ENCODE measurements at regions not wholly inside any gene's neighbourhood (a gene's known extent, or its start where the extent isn't known, plus 50 kb on each side); places are given as distances from the start of the nearest gene placed in this dataset.
A peak's percentile ranks its signal among the peaks of the same experiment; 100 is the strongest.

DNA sequence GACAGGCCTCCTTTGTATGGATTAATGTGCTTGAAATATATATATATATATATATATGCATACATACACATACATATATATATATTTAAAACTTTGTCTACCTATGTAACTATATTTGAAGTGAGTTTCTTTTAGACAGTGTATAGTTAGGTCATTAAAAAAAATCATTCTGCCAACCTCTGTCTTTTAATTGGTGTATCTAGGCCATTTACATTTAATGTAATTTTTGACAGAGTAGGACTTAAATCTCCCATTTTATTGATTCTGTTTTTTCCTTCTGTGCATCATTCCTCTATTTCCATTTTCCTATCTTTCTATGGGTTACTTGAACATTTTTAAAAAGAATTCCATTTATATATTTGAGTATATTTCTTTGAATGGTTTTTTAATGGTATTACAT is 125.2 kb downstream of the IRF8 start:
- Histone ChIP-seq H3K27ac (no peak overlapping the region), H3K4me1 (peaks cover 3% of the 10 kb centered on the region), H3K9me3 (peaks cover 23% of the 10 kb centered on the region), H3K36me3 (no peaks in the 10 kb centered on the region), H3K27me3 (peaks cover 22% of the 10 kb centered on the region), H3K4me3 (no peak overlapping the region)
- no peak for DNase-seq (ENCODE audit: low spot score in 2 of 2)
- TF ChIP-seq POLR2A (IDR thresholded peaks at IDR 0.05) (no peak), POLR2AphosphoS5 (IDR thresholded peaks at IDR 0.05) (no peak), EP300 (IDR thresholded peaks at IDR 0.05) (no peak), CTCF (IDR thresholded peaks at IDR 0.05) (no peak)

DNA sequence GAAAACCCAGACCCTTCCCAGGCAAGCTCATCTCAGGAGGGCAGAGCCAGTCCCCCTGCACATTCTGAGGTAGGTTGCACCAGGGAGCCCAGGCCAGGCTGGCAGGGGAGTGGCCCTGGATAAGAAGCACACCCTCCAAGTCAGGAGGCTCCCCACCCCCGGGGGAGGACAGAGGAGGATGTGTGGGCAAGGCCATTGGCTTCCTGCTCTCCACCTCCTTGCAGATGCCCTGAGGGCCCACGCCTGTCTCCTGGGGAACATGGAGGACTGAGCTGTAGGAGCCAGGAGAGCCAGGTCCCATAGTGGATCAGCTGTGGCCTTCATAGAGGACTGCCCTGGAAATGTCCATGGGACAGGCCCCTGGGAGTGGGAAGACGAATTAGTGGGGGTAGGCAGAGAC is 126.7 kb downstream of the IRF8 start:
- peak; percentile 42 to 69 for DNase-seq (ENCODE audit: low spot score in 2 of 2)
- no peaks in the 10 kb centered on the region for H3K36me3 ChIP-seq
- 74% methylated on average over 2 of the region's 3 CpGs for WGBS
- H3K9me3 ChIP-seq: peaks cover 15% of the 10 kb centered on the region
- peaks cover 11% of the 10 kb centered on the region for H3K4me1 ChIP-seq
- no peak for TF ChIP-seq CTCF (IDR thresholded peaks at IDR 0.05)
- no peak for TF ChIP-seq POLR2A (IDR thresholded peaks at IDR 0.05)
- TF ChIP-seq EP300 (IDR thresholded peaks at IDR 0.05): no peak
- no peak for TF ChIP-seq POLR2AphosphoS5 (IDR thresholded peaks at IDR 0.05)
- H3K27me3 ChIP-seq: peaks cover 25% of the 10 kb centered on the region
- H3K27ac ChIP-seq: no peak overlapping the region
- no peak overlapping the region for H3K4me3 ChIP-seq

- DNase-seq (ENCODE audit: low spot score in 2 of 2): peak; percentile 42 to 70
- 79% methylated on average over 11 of the region's 15 CpGs for WGBS
Observed at GRCh38 chr16:86026171-86026910, 127.4 kb downstream of the IRF8 start.

DNA sequence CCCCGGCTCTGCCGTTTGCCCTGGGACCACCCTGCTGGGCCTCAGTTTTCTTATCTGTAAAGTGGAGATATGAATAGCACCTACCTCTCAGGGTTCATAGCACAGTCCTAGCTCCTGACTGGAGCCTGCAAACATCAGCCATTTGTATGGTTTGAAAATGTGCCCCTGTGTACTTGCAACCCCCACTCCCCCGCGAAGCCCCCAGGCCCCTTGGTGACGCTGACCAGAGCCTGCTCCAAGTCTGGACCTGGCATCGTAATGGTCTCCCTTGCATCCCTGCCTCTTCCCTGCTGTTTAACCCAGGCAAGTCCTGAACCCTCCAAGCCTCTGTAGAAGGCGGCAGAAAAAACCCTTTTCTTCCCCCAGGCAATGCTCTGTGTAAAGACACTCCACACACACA is 128.0 kb downstream of the IRF8 start:
- H3K4me3 ChIP-seq: no peak overlapping the region
- peaks cover 11% of the 10 kb centered on the region for H3K4me1 ChIP-seq
- peak; percentile 24 to 52 for DNase-seq (ENCODE audit: low spot score in 2 of 2)
- H3K27ac ChIP-seq: no peak overlapping the region
- peaks cover 32% of the 10 kb centered on the region for H3K27me3 ChIP-seq
- TF ChIP-seq POLR2A (IDR thresholded peaks at IDR 0.05) (no peak), EP300 (IDR thresholded peaks at IDR 0.05) (no peak), CTCF (IDR thresholded peaks at IDR 0.05) (no peak), POLR2AphosphoS5 (IDR thresholded peaks at IDR 0.05) (no peak)
- WGBS: 86% methylated on average over 4 of the region's 7 CpGs
- H3K36me3 ChIP-seq: no peaks in the 10 kb centered on the region
- H3K9me3 ChIP-seq: peaks cover 15% of the 10 kb centered on the region

More at GRCh38 chr16:86026171-86026910, 127.4 kb downstream of the IRF8 start:
- H3K27me3 ChIP-seq: peaks cover 32% of the 10 kb centered on the region
- H3K9me3 ChIP-seq: peaks cover 15% of the 10 kb centered on the region
- TF ChIP-seq EP300 (IDR thresholded peaks at IDR 0.05): no peak
- no peak for TF ChIP-seq POLR2A (IDR thresholded peaks at IDR 0.05)
- no peak for TF ChIP-seq CTCF (IDR thresholded peaks at IDR 0.05)
- TF ChIP-seq POLR2AphosphoS5 (IDR thresholded peaks at IDR 0.05): no peak
- no peak overlapping the region for H3K4me3 ChIP-seq
- H3K36me3 ChIP-seq: no peaks in the 10 kb centered on the region
- H3K27ac ChIP-seq: no peak overlapping the region
- peaks cover 11% of the 10 kb centered on the region for H3K4me1 ChIP-seq

- peaks cover 27% of the 10 kb centered on the region for H3K27me3 ChIP-seq
- H3K4me1 ChIP-seq: peaks cover 16% of the 10 kb centered on the region
- H3K36me3 ChIP-seq: no peaks in the 10 kb centered on the region
- DNase-seq (ENCODE audit: low spot score in 2 of 2): peak; percentile 22 to 56
- WGBS: 93% methylated on average over 11 of the region's 11 CpGs
- H3K27ac ChIP-seq: no peak overlapping the region
- H3K9me3 ChIP-seq: peaks cover 15% of the 10 kb centered on the region
- TF ChIP-seq POLR2A (IDR thresholded peaks at IDR 0.05) (no peak), CTCF (IDR thresholded peaks at IDR 0.05) (no peak), POLR2AphosphoS5 (IDR thresholded peaks at IDR 0.05) (no peak), EP300 (IDR thresholded peaks at IDR 0.05) (no peak)
- H3K4me3 ChIP-seq: no peak overlapping the region
Observed at GRCh38 chr16:86027373-86028126, 128.6 kb downstream of the IRF8 start.
